ENCODE measurements at regions not wholly inside any gene's neighbourhood (a gene's known extent, or its start where the extent isn't known, plus 50 kb on each side); places are given as distances from the start of the nearest gene placed in this dataset.

- H3K36me3 ChIP-seq (ENCODE audit: control insufficient read depth, insufficient read depth, low read length) = no peaks in the 10 kb centered on the region
- no peak overlapping the region for H3K4me3 ChIP-seq (ENCODE audit: extremely low read depth, insufficient read depth, low read length, poor library complexity, severe bottlenecking)
- H3K9me3 ChIP-seq (ENCODE audit: control insufficient read depth, low read length) = no peaks in the 10 kb centered on the region
- no peak overlapping the region for H3K27ac ChIP-seq (ENCODE audit: low read depth, low read length, severe bottlenecking)
- H3K4me1 ChIP-seq (ENCODE audit: control insufficient read depth, insufficient read depth, low read length, poor library complexity, severe bottlenecking) = no peaks in the 10 kb centered on the region
- 100% methylated on average over 1 of the region's 2 CpGs; no CpG with 5 or more reads in 1 of the 2 experiments for WGBS, 2 experiments (ENCODE audit: insufficient coverage in 2 of 2)
These were observed 1233.0 kb upstream of the EYS start for GRCh38 chr6:66940003-66940402.

- H3K27ac ChIP-seq (ENCODE audit: low read depth, low read length, severe bottlenecking) = no peak overlapping the region
- H3K4me3 ChIP-seq (ENCODE audit: extremely low read depth, insufficient read depth, low read length, poor library complexity, severe bottlenecking) = no peak overlapping the region
- no peaks in the 10 kb centered on the region for H3K36me3 ChIP-seq (ENCODE audit: control insufficient read depth, insufficient read depth, low read length)
- no peaks in the 10 kb centered on the region for H3K9me3 ChIP-seq (ENCODE audit: control insufficient read depth, low read length)
- 82 to 92% methylated on average over 3 of the region's 3 CpGs for WGBS, 2 experiments (ENCODE audit: insufficient coverage in 2 of 2)
- H3K4me1 ChIP-seq (ENCODE audit: control insufficient read depth, insufficient read depth, low read length, poor library complexity, severe bottlenecking) = no peaks in the 10 kb centered on the region
These were observed 1230.2 kb upstream of the EYS start for GRCh38 chr6:66937180-66937579.

- no peaks in the 10 kb centered on the region for H3K4me1 ChIP-seq (ENCODE audit: control insufficient read depth, insufficient read depth, low read length, poor library complexity, severe bottlenecking)
- WGBS, 2 experiments (ENCODE audit: insufficient coverage in 2 of 2) = 83 to 100% methylated on average over 1 of the region's 3 CpGs
- H3K9me3 ChIP-seq (ENCODE audit: control insufficient read depth, low read length) = no peaks in the 10 kb centered on the region
- H3K36me3 ChIP-seq (ENCODE audit: control insufficient read depth, insufficient read depth, low read length) = no peaks in the 10 kb centered on the region
- no peak overlapping the region for H3K27ac ChIP-seq (ENCODE audit: low read depth, low read length, severe bottlenecking)
- H3K4me3 ChIP-seq (ENCODE audit: extremely low read depth, insufficient read depth, low read length, poor library complexity, severe bottlenecking) = no peak overlapping the region
These were observed 1228.6 kb upstream of the EYS start for GRCh38 chr6:66935612-66936011.

- Histone ChIP-seq H3K36me3 (ENCODE audit: control insufficient read depth, insufficient read depth, low read length) (no peaks in the 10 kb centered on the region), H3K9me3 (ENCODE audit: control insufficient read depth, low read length) (peaks cover 12% of the 10 kb centered on the region), H3K27ac (ENCODE audit: low read depth, low read length, severe bottlenecking) (no peak overlapping the region), H3K4me1 (ENCODE audit: control insufficient read depth, insufficient read depth, low read length, poor library complexity, severe bottlenecking) (peaks cover 4% of the 10 kb centered on the region), H3K4me3 (ENCODE audit: extremely low read depth, insufficient read depth, low read length, poor library complexity, severe bottlenecking) (no peak overlapping the region)
- WGBS, 2 experiments (ENCODE audit: insufficient coverage in 2 of 2) = 100% methylated on average over 1 of the region's 2 CpGs; no CpG with 5 or more reads in 1 of the 2 experiments
These were observed 1224.8 kb upstream of the EYS start for GRCh38 chr6:66931787-66932186.

- peaks cover 20% of the 10 kb centered on the region for H3K9me3 ChIP-seq (ENCODE audit: control insufficient read depth, low read length)
- WGBS, 2 experiments (ENCODE audit: insufficient coverage in 2 of 2) = 100% methylated on average over 1 of the region's 2 CpGs; no CpG with 5 or more reads in 1 of the 2 experiments
- H3K4me3 ChIP-seq (ENCODE audit: extremely low read depth, insufficient read depth, low read length, poor library complexity, severe bottlenecking) = no peak overlapping the region
These were observed 1223.7 kb upstream of the EYS start for GRCh38 chr6:66930559-66931290.

GRCh38 chr6:66926060-66926459 is 1219.0 kb upstream of the EYS start:
- Histone ChIP-seq H3K4me3 (ENCODE audit: extremely low read depth, insufficient read depth, low read length, poor library complexity, severe bottlenecking) (no peak overlapping the region), H3K27ac (ENCODE audit: low read depth, low read length, severe bottlenecking) (no peak overlapping the region), H3K9me3 (ENCODE audit: control insufficient read depth, low read length) (peaks cover 32% of the 10 kb centered on the region), H3K4me1 (ENCODE audit: control insufficient read depth, insufficient read depth, low read length, poor library complexity, severe bottlenecking) (peaks cover 4% of the 10 kb centered on the region), H3K36me3 (ENCODE audit: control insufficient read depth, insufficient read depth, low read length) (no peaks in the 10 kb centered on the region)
- WGBS, 2 experiments (ENCODE audit: insufficient coverage in 2 of 2) = 87 to 100% methylated on average over 4 of the region's 5 CpGs

More at GRCh38 chr6:66930559-66931290, 1223.7 kb upstream of the EYS start:
- Histone ChIP-seq H3K27ac (ENCODE audit: low read depth, low read length, severe bottlenecking) (no peak overlapping the region), H3K4me1 (ENCODE audit: control insufficient read depth, insufficient read depth, low read length, poor library complexity, severe bottlenecking) (peaks cover 4% of the 10 kb centered on the region), H3K36me3 (ENCODE audit: control insufficient read depth, insufficient read depth, low read length) (no peaks in the 10 kb centered on the region)

GRCh38 chr6:66913657-66914056 is 1206.6 kb upstream of the EYS start:
- WGBS, 2 experiments (ENCODE audit: insufficient coverage in 2 of 2) = no CpG with 5 or more reads among the region's 2 CpGs
- no peaks in the 10 kb centered on the region for H3K9me3 ChIP-seq (ENCODE audit: control insufficient read depth, low read length)
- no peaks in the 10 kb centered on the region for H3K4me1 ChIP-seq (ENCODE audit: control insufficient read depth, insufficient read depth, low read length, poor library complexity, severe bottlenecking)
- no peak overlapping the region for H3K27ac ChIP-seq (ENCODE audit: low read depth, low read length, severe bottlenecking)
- no peaks in the 10 kb centered on the region for H3K36me3 ChIP-seq (ENCODE audit: control insufficient read depth, insufficient read depth, low read length)
- no peak overlapping the region for H3K4me3 ChIP-seq (ENCODE audit: extremely low read depth, insufficient read depth, low read length, poor library complexity, severe bottlenecking)

- no peak overlapping the region for H3K27ac ChIP-seq (ENCODE audit: low read depth, low read length, severe bottlenecking)
- peaks cover 8% of the 10 kb centered on the region for H3K9me3 ChIP-seq (ENCODE audit: control insufficient read depth, low read length)
- no peaks in the 10 kb centered on the region for H3K36me3 ChIP-seq (ENCODE audit: control insufficient read depth, insufficient read depth, low read length)
- H3K4me1 ChIP-seq (ENCODE audit: control insufficient read depth, insufficient read depth, low read length, poor library complexity, severe bottlenecking) = no peaks in the 10 kb centered on the region
- 34 to 39% methylated on average over 4 of the region's 4 CpGs for WGBS, 2 experiments (ENCODE audit: insufficient coverage in 2 of 2)
- no peak overlapping the region for H3K4me3 ChIP-seq (ENCODE audit: extremely low read depth, insufficient read depth, low read length, poor library complexity, severe bottlenecking)
These were observed 1195.4 kb upstream of the EYS start for GRCh38 chr6:66902457-66902856.

GRCh38 chr6:66900133-66901083 is 1193.4 kb upstream of the EYS start:
- WGBS, 2 experiments (ENCODE audit: insufficient coverage in 2 of 2) = 81 to 90% methylated on average over 5 to 7 of the region's 8 CpGs
- Histone ChIP-seq H3K4me3 (ENCODE audit: extremely low read depth, insufficient read depth, low read length, poor library complexity, severe bottlenecking) (no peak overlapping the region), H3K9me3 (ENCODE audit: control insufficient read depth, low read length) (peaks cover 18% of the 10 kb centered on the region), H3K36me3 (ENCODE audit: control insufficient read depth, insufficient read depth, low read length) (no peaks in the 10 kb centered on the region), H3K27ac (ENCODE audit: low read depth, low read length, severe bottlenecking) (no peak overlapping the region), H3K4me1 (ENCODE audit: control insufficient read depth, insufficient read depth, low read length, poor library complexity, severe bottlenecking) (no peaks in the 10 kb centered on the region)

- H3K9me3 ChIP-seq (ENCODE audit: control insufficient read depth, low read length) = peaks cover 18% of the 10 kb centered on the region
- H3K36me3 ChIP-seq (ENCODE audit: control insufficient read depth, insufficient read depth, low read length) = no peaks in the 10 kb centered on the region
- H3K27ac ChIP-seq (ENCODE audit: low read depth, low read length, severe bottlenecking) = no peak overlapping the region
- H3K4me1 ChIP-seq (ENCODE audit: control insufficient read depth, insufficient read depth, low read length, poor library complexity, severe bottlenecking) = no peaks in the 10 kb centered on the region
- WGBS, 2 experiments (ENCODE audit: insufficient coverage in 2 of 2) = 100% methylated on average over 1 of the region's 2 CpGs; no CpG with 5 or more reads in 1 of the 2 experiments
- H3K4me3 ChIP-seq (ENCODE audit: extremely low read depth, insufficient read depth, low read length, poor library complexity, severe bottlenecking) = no peak overlapping the region
These were observed 1190.5 kb upstream of the EYS start for GRCh38 chr6:66897576-66897975.
